Keratinocyte (primary cell): ENCODE measurements at regions not wholly inside any gene's neighbourhood (a gene's known extent, or its start where the extent isn't known, plus 50 kb on each side); places are given as distances from the start of the nearest gene placed in this dataset.
A peak's percentile ranks its signal among the peaks of the same experiment; 100 is the strongest.

Experiments
- DNase-seq: peaks from one replicate; pipeline ENCODE4 v3.0.0-alpha.2; 2011; ENCODE audit warnings: low read depth, missing footprints, low spot score
- FAIRE-seq: peaks from 2 replicates; lab custom pipeline; 2011; peaks lifted over from hg19 to GRCh38; lab: Jason Lieb, UNC
- H2AFZ ChIP-seq: 2 replicates; pipeline ENCODE4 v1.6.0; 2012; ENCODE audit warnings: low read length, control low read depth, inconsistent platforms; ENCODE audit not compliant: control insufficient read depth
- H3K27ac ChIP-seq: 2 replicates; pipeline ENCODE4 v1.5.1; 2011; ENCODE audit warnings: low read length; ENCODE audit not compliant: control insufficient read depth, insufficient read depth
- H3K27me3 ChIP-seq: 3 replicates; pipeline ENCODE4 v1.6.0; 2011; ENCODE audit warnings: low read length; ENCODE audit not compliant: control insufficient read depth, insufficient read depth; ENCODE audit errors: extremely low read depth
- H3K36me3 ChIP-seq, 2 experiments: 2 replicates in 1 of 2; 3 replicates in 1 of 2; pipeline ENCODE4 v1.5.1; 2011; ENCODE audit warnings: low read length in 2 of 2, mild to moderate bottlenecking in 1 of 2; ENCODE audit not compliant: control insufficient read depth in 2 of 2, insufficient read depth in 2 of 2; ENCODE audit errors: extremely low read depth in 1 of 2
- H3K4me1 ChIP-seq: 3 replicates; pipeline ENCODE4 v1.5.1; 2011; ENCODE audit warnings: low read length; ENCODE audit not compliant: control insufficient read depth, insufficient read depth; ENCODE audit errors: extremely low read depth
- H3K4me2 ChIP-seq: 3 replicates; pipeline ENCODE4 v1.6.0; 2011; ENCODE audit warnings: low read depth, low read length; ENCODE audit not compliant: control insufficient read depth, insufficient read depth; ENCODE audit errors: extremely low read depth
- H3K4me3 ChIP-seq, 3 experiments: fragments of 200-600 bp in 1 of 3; sonication (generic) in 1 of 3; 2 replicates in 2 of 3; 3 replicates in 1 of 3; pipeline ENCODE4 v1.5.1; 2011 to 2016; ENCODE audit warnings: low read length in 3 of 3, mild to moderate bottlenecking in 3 of 3, control low read depth in 2 of 3, inconsistent platforms in 1 of 3, low read depth in 1 of 3, mixed read lengths in 1 of 3, mixed run types in 1 of 3, moderate library complexity in 1 of 3; ENCODE audit not compliant: control insufficient read depth in 2 of 3, insufficient read depth in 2 of 3; ENCODE audit errors: extremely low read depth in 1 of 3
- H3K79me2 ChIP-seq: 2 replicates; pipeline ENCODE4 v1.6.0; 2012; ENCODE audit warnings: low read length; ENCODE audit not compliant: control insufficient read depth, insufficient read depth
- H3K9ac ChIP-seq: 3 replicates; pipeline ENCODE4 v1.6.0; 2011; ENCODE audit warnings: low read length; ENCODE audit not compliant: control insufficient read depth, insufficient read depth; ENCODE audit errors: extremely low read depth
- H3K9me1 ChIP-seq: 3 replicates; pipeline ENCODE4 v1.6.0; 2011; ENCODE audit warnings: low read length; ENCODE audit not compliant: control insufficient read depth, insufficient read depth; ENCODE audit errors: extremely low read depth
- H3K9me3 ChIP-seq: 2 replicates; pipeline ENCODE4 v1.5.1; 2012; ENCODE audit warnings: low read depth, low read length; ENCODE audit not compliant: control insufficient read depth
- H4K20me1 ChIP-seq: 3 replicates; pipeline ENCODE4 v1.6.0; 2011; ENCODE audit warnings: low read length; ENCODE audit not compliant: control insufficient read depth, insufficient read depth; ENCODE audit errors: extremely low read depth
- CTCF ChIP-seq, 3 experiments: IDR thresholded peaks in 1 of 3; conservative IDR thresholded peaks in 1 of 3; optimal IDR thresholded peaks in 1 of 3; 2 replicates in 2 of 3; 3 replicates in 1 of 3; pipeline versions ENCODE3 to v1.5.1; 2011; ENCODE audit warnings: low read length in 3 of 3, mild to moderate bottlenecking in 3 of 3, moderate library complexity in 2 of 3, control low read depth in 1 of 3, inconsistent platforms in 1 of 3; ENCODE audit not compliant: insufficient read depth in 2 of 3; ENCODE audit errors: extremely low read depth in 1 of 3
- EZH2 ChIP-seq: IDR thresholded peaks from one replicate; pipeline ENCODE4 v1.6.1; 2012; ENCODE audit warnings: inconsistent platforms, mild to moderate bottlenecking, low read length, moderate library complexity
- dilution Hi-C: fragments of 300-500 bp; cut with MboI; formaldehyde crosslinking; loops from one replicate; pipeline ENCODE4 v1.7.0; 2020; ENCODE audit warnings: low sequenced_read_pairs; ENCODE audit not compliant: extremely low pct_ligation_motif_present

GRCh38 chr1:101317590-101317989 lies 80.8 kb downstream of the S1PR1 start:
- Histone ChIP-seq H3K4me1 (no peaks in the 10 kb centered on the region), H3K4me3 (no peak overlapping the region), H3K9me3 (no peaks in the 10 kb centered on the region), H4K20me1 (no peaks in the 10 kb centered on the region), H3K9ac (no peak overlapping the region), H2AFZ (no peak overlapping the region), H3K27ac (no peak overlapping the region), H3K36me3 (no peaks in the 10 kb centered on the region), H3K27me3 (peaks cover 4% of the 10 kb centered on the region), H3K9me1 (no peaks in the 10 kb centered on the region), H3K79me2 (no peaks in the 10 kb centered on the region), H3K4me2 (no peak overlapping the region)
- no peak for FAIRE-seq
- dilution Hi-C loops, result loop anchor here (10.0 kb wide), 1 partner anchor 47 kb away; no protein-coding TSS in a partner anchor
- DNase-seq, result no peak
- TF ChIP-seq CTCF (optimal IDR thresholded peaks at IDR 0.05 in 1 of 3, IDR thresholded peaks at IDR 0.05 in 1 of 3, conservative IDR thresholded peaks at IDR 0.05 in 1 of 3; ENCODE audit: extremely low read depth in 1 of 3, insufficient read depth in 2 of 3, low read length in 3 of 3), result peak in 1 of 3 experiments; percentile 16
- TF ChIP-seq EZH2, result no peak

DNA sequence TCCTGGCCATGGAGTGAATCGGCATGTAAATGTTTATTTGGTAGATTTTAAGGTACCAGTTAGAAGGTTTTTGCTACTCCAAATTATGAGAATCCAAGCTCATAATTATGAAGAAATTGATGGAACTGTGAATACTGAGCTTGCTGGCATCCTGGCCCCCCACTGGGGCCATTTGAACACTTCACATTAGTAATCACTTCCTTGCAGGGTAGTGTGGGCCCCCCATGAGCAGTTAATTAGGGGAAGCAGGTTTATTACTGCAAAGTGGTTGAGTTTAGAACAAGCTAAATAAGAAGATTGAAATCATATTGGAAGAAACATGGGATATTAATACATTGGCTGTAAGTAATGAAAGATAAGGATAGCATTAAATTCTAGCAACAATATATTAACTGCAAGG lies 86.7 kb downstream of the S1PR1 start:
- no peak overlapping the region for H3K9ac ChIP-seq
- FAIRE-seq (no peak), DNase-seq (no peak)
- no peaks in the 10 kb centered on the region for H3K4me1 ChIP-seq
- H3K9me1 ChIP-seq, result no peaks in the 10 kb centered on the region
- dilution Hi-C loops, result no loop called here
- TF ChIP-seq CTCF (optimal IDR thresholded peaks at IDR 0.05 in 1 of 3, IDR thresholded peaks at IDR 0.05 in 1 of 3, conservative IDR thresholded peaks at IDR 0.05 in 1 of 3; ENCODE audit: extremely low read depth in 1 of 3, insufficient read depth in 2 of 3, low read length in 3 of 3), result no peak
- no peak for TF ChIP-seq EZH2
- no peak overlapping the region for H2AFZ ChIP-seq
- H3K27ac ChIP-seq, result no peak overlapping the region
- H3K36me3 ChIP-seq, result no peaks in the 10 kb centered on the region
- no peak overlapping the region for H3K4me2 ChIP-seq
- no peak overlapping the region for H3K4me3 ChIP-seq
- no peaks in the 10 kb centered on the region for H3K9me3 ChIP-seq
- no peaks in the 10 kb centered on the region for H4K20me1 ChIP-seq
- H3K79me2 ChIP-seq, result no peaks in the 10 kb centered on the region
- no peaks in the 10 kb centered on the region for H3K27me3 ChIP-seq
